ENCODE measurements at regions not wholly inside any gene's neighbourhood (a gene's known extent, or its start where the extent isn't known, plus 50 kb on each side); places are given as distances from the start of the nearest gene placed in this dataset.

GRCh38 chr2:172200495-172201085, 97.9 kb upstream of the DLX2 start:
- Histone ChIP-seq H2BK120ac (ENCODE audit: insufficient read depth, low read length, poor library complexity) (no peak overlapping the region), H2BK5ac (ENCODE audit: low read depth, low read length, poor library complexity) (no peak overlapping the region), H3K9me3 (ENCODE audit: insufficient read depth, low read depth, low read length) (peaks cover 4% of the 10 kb centered on the region), H2AK5ac (ENCODE audit: low read length) (no peak overlapping the region), H3K4me3 (ENCODE audit: low read depth, low read length) (no peak overlapping the region), H3K79me1 (ENCODE audit: low read length) (peaks cover 6% of the 10 kb centered on the region), H4K91ac (ENCODE audit: low read depth, low read length) (no peak overlapping the region), H3K27ac (ENCODE audit: low read depth, low read length) (no peak overlapping the region), H3K14ac (ENCODE audit: low read length) (no peak overlapping the region), H3K18ac (ENCODE audit: low read length) (no peak overlapping the region), H3K23ac (ENCODE audit: low read length) (no peak overlapping the region), H3K4me2 (ENCODE audit: low read length) (no peak overlapping the region), H2AFZ (ENCODE audit: insufficient read depth, low read length, poor library complexity) (no peak overlapping the region), H3K4me1 (ENCODE audit: control insufficient read depth in 1 of 2, insufficient read depth in 2 of 2, low read length in 2 of 2) (peaks cover 7 to 9% of the 10 kb centered on the region in 2 experiments), H4K8ac (ENCODE audit: low read depth, low read length) (no peak overlapping the region), H4K12ac (ENCODE audit: low read depth, low read length) (no peak overlapping the region), H3K36me3 (ENCODE audit: control insufficient read depth in 1 of 2, insufficient read depth in 2 of 2, low read length in 2 of 2) (no peaks in the 10 kb centered on the region), H3K79me2 (ENCODE audit: control insufficient read depth, insufficient read depth, low read length, poor library complexity) (no peaks in the 10 kb centered on the region), H2BK12ac (ENCODE audit: low read length) (no peak overlapping the region), H3K27me3 (ENCODE audit: insufficient read depth, low read length) (no peaks in the 10 kb centered on the region), H3K9ac (ENCODE audit: low read length) (no peak overlapping the region), H3K4ac (ENCODE audit: low read depth, low read length) (no peak overlapping the region)
- peak in 1 of 2 donors; percentile 80 for DNase-seq
- WGBS (ENCODE audit: extremely low coverage, insufficient coverage, insufficient read length) = no CpG with 5 or more reads among the region's 2 CpGs

- no peaks in the 10 kb centered on the region for H3K27me3 ChIP-seq (ENCODE audit: insufficient read depth, low read length)
- no peak overlapping the region for H3K18ac ChIP-seq (ENCODE audit: low read length)
- peaks cover 0 to 2% of the 10 kb centered on the region in 2 experiments for H3K4me1 ChIP-seq (ENCODE audit: control insufficient read depth in 1 of 2, insufficient read depth in 2 of 2, low read length in 2 of 2)
- H4K12ac ChIP-seq (ENCODE audit: low read depth, low read length) = no peak overlapping the region
- no peak overlapping the region for H4K8ac ChIP-seq (ENCODE audit: low read depth, low read length)
- H2AFZ ChIP-seq (ENCODE audit: insufficient read depth, low read length, poor library complexity) = no peak overlapping the region
- H4K91ac ChIP-seq (ENCODE audit: low read depth, low read length) = no peak overlapping the region
- H3K4ac ChIP-seq (ENCODE audit: low read depth, low read length) = no peak overlapping the region
- no peaks in the 10 kb centered on the region for H3K79me2 ChIP-seq (ENCODE audit: control insufficient read depth, insufficient read depth, low read length, poor library complexity)
- no peaks in the 10 kb centered on the region for H3K36me3 ChIP-seq (ENCODE audit: control insufficient read depth in 1 of 2, insufficient read depth in 2 of 2, low read length in 2 of 2)
- H2BK120ac ChIP-seq (ENCODE audit: insufficient read depth, low read length, poor library complexity) = no peak overlapping the region
- no peak overlapping the region for H3K23ac ChIP-seq (ENCODE audit: low read length)
- H3K79me1 ChIP-seq (ENCODE audit: low read length) = no peaks in the 10 kb centered on the region
- H2AK5ac ChIP-seq (ENCODE audit: low read length) = no peak overlapping the region
- H3K27ac ChIP-seq (ENCODE audit: low read depth, low read length) = no peak overlapping the region
- H3K9me3 ChIP-seq (ENCODE audit: insufficient read depth, low read depth, low read length) = no peaks in the 10 kb centered on the region
- no peak overlapping the region for H3K14ac ChIP-seq (ENCODE audit: low read length)
- no peak overlapping the region for H3K4me3 ChIP-seq (ENCODE audit: low read depth, low read length)
- DNase-seq = peak in 1 of 2 donors; percentile 54
- H3K4me2 ChIP-seq (ENCODE audit: low read length) = no peak overlapping the region
- no peak overlapping the region for H2BK5ac ChIP-seq (ENCODE audit: low read depth, low read length, poor library complexity)
- no peak overlapping the region for H2BK12ac ChIP-seq (ENCODE audit: low read length)
- H3K9ac ChIP-seq (ENCODE audit: low read length) = no peak overlapping the region
- no CpG with 5 or more reads among the region's 7 CpGs for WGBS (ENCODE audit: extremely low coverage, insufficient coverage, insufficient read length)
Observed at GRCh38 chr2:172204309-172204708, 101.6 kb upstream of the DLX2 start.

- H3K4ac ChIP-seq (ENCODE audit: low read depth, low read length) = no peak overlapping the region
- H2AFZ ChIP-seq (ENCODE audit: insufficient read depth, low read length, poor library complexity) = no peak overlapping the region
- no peak overlapping the region for H3K27ac ChIP-seq (ENCODE audit: low read depth, low read length)
- H3K14ac ChIP-seq (ENCODE audit: low read length) = no peak overlapping the region
- no peak overlapping the region for H3K18ac ChIP-seq (ENCODE audit: low read length)
- H2BK12ac ChIP-seq (ENCODE audit: low read length) = no peak overlapping the region
- H3K4me3 ChIP-seq (ENCODE audit: low read depth, low read length) = no peak overlapping the region
- H4K91ac ChIP-seq (ENCODE audit: low read depth, low read length) = no peak overlapping the region
- no peak overlapping the region for H3K9ac ChIP-seq (ENCODE audit: low read length)
- no peaks in the 10 kb centered on the region for H3K27me3 ChIP-seq (ENCODE audit: insufficient read depth, low read length)
- no peak overlapping the region for H2BK120ac ChIP-seq (ENCODE audit: insufficient read depth, low read length, poor library complexity)
- no peak for DNase-seq
- H3K79me1 ChIP-seq (ENCODE audit: low read length) = no peaks in the 10 kb centered on the region
- no peak overlapping the region for H4K12ac ChIP-seq (ENCODE audit: low read depth, low read length)
- no peak overlapping the region for H2BK5ac ChIP-seq (ENCODE audit: low read depth, low read length, poor library complexity)
- WGBS (ENCODE audit: extremely low coverage, insufficient coverage, insufficient read length) = no CpG with 5 or more reads among the region's 2 CpGs
- H2AK5ac ChIP-seq (ENCODE audit: low read length) = no peak overlapping the region
- H3K36me3 ChIP-seq (ENCODE audit: control insufficient read depth in 1 of 2, insufficient read depth in 2 of 2, low read length in 2 of 2) = no peaks in the 10 kb centered on the region
- no peak overlapping the region for H3K23ac ChIP-seq (ENCODE audit: low read length)
- no peaks in the 10 kb centered on the region for H3K9me3 ChIP-seq (ENCODE audit: insufficient read depth, low read depth, low read length)
- H3K79me2 ChIP-seq (ENCODE audit: control insufficient read depth, insufficient read depth, low read length, poor library complexity) = no peaks in the 10 kb centered on the region
- H3K4me2 ChIP-seq (ENCODE audit: low read length) = no peak overlapping the region
- H4K8ac ChIP-seq (ENCODE audit: low read depth, low read length) = no peak overlapping the region
- no peaks in the 10 kb centered on the region for H3K4me1 ChIP-seq (ENCODE audit: control insufficient read depth in 1 of 2, insufficient read depth in 2 of 2, low read length in 2 of 2)
Observed at GRCh38 chr2:172204762-172205161, 102.1 kb upstream of the DLX2 start.

GRCh38 chr2:172205292-172205691, 102.6 kb upstream of the DLX2 start:
- Histone ChIP-seq H3K23ac (ENCODE audit: low read length) (no peak overlapping the region), H3K4me2 (ENCODE audit: low read length) (no peak overlapping the region), H3K27ac (ENCODE audit: low read depth, low read length) (no peak overlapping the region), H3K36me3 (ENCODE audit: control insufficient read depth in 1 of 2, insufficient read depth in 2 of 2, low read length in 2 of 2) (no peaks in the 10 kb centered on the region), H4K91ac (ENCODE audit: low read depth, low read length) (no peak overlapping the region), H2AFZ (ENCODE audit: insufficient read depth, low read length, poor library complexity) (no peak overlapping the region), H4K12ac (ENCODE audit: low read depth, low read length) (no peak overlapping the region), H2BK12ac (ENCODE audit: low read length) (no peak overlapping the region), H3K9me3 (ENCODE audit: insufficient read depth, low read depth, low read length) (no peaks in the 10 kb centered on the region), H3K18ac (ENCODE audit: low read length) (no peak overlapping the region), H3K9ac (ENCODE audit: low read length) (no peak overlapping the region), H3K27me3 (ENCODE audit: insufficient read depth, low read length) (no peaks in the 10 kb centered on the region), H3K4ac (ENCODE audit: low read depth, low read length) (no peak overlapping the region), H3K79me1 (ENCODE audit: low read length) (no peaks in the 10 kb centered on the region), H2BK120ac (ENCODE audit: insufficient read depth, low read length, poor library complexity) (no peak overlapping the region), H4K8ac (ENCODE audit: low read depth, low read length) (no peak overlapping the region), H3K79me2 (ENCODE audit: control insufficient read depth, insufficient read depth, low read length, poor library complexity) (no peaks in the 10 kb centered on the region), H3K4me1 (ENCODE audit: control insufficient read depth in 1 of 2, insufficient read depth in 2 of 2, low read length in 2 of 2) (no peaks in the 10 kb centered on the region), H3K4me3 (ENCODE audit: low read depth, low read length) (no peak overlapping the region), H2AK5ac (ENCODE audit: low read length) (no peak overlapping the region), H2BK5ac (ENCODE audit: low read depth, low read length, poor library complexity) (no peak overlapping the region), H3K14ac (ENCODE audit: low read length) (no peak overlapping the region)
- no CpG with 5 or more reads among the region's 4 CpGs for WGBS (ENCODE audit: extremely low coverage, insufficient coverage, insufficient read length)
- no peak for DNase-seq
